ENCODE measurements at regions not wholly inside any gene's neighbourhood (a gene's known extent, or its start where the extent isn't known, plus 50 kb on each side); places are given as distances from the start of the nearest gene placed in this dataset.

- TF ChIP-seq CTCF (conservative IDR thresholded peaks at IDR 0.05) (no peak), EZH2 (IDR thresholded peaks at IDR 0.05; ENCODE audit: low read depth) (no peak)
Observed at GRCh38 chr2:137881711-137882110, 82.6 kb upstream of the HNMT start.
